ENCODE measurements at regions not wholly inside any gene's neighbourhood (a gene's known extent, or its start where the extent isn't known, plus 50 kb on each side); places are given as distances from the start of the nearest gene placed in this dataset.
"Not testable (repeated sequence)": the region's sequence is repeated elsewhere in the genome, so short reads cannot be mapped to it uniquely, and the experiment has no call there.

DNA sequence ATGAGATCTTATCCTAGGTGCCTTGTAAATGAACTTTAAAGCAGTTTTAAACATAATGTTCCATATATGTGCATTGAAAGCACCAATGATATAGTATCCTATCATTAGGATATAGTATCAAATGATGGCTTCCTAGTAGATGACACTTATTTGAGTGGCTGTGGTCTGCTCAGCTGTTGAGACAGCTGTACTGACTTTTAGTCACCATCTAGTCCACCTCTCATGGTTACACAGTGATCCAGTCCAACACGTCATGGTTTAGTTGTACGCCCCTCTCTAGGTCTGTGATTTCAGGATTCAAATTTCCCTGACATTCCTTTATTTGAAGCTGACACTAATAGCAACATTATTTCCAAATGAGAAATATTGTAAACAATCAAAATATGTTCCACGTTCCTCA, 127.3 kb upstream of the TUT7 start:
- Histone ChIP-seq H3K4me3 (ENCODE audit: low read length in 3 of 3) (no peak overlapping the region), H3K27me3 (ENCODE audit: control insufficient read depth, insufficient read depth, low read length) (no peaks in the 10 kb centered on the region), H3K9me3 (ENCODE audit: control insufficient read depth in 2 of 3, insufficient read depth in 1 of 3, low read length in 3 of 3) (no peaks in the 10 kb centered on the region), H3K27ac (ENCODE audit: low read depth in 2 of 2, low read length in 2 of 2) (no peak overlapping the region), H3K4me1 (ENCODE audit: control insufficient read depth in 2 of 3, insufficient read depth in 2 of 3, low read depth in 1 of 3, low read length in 3 of 3) (peaks cover 0 to 5% (median 0%) of the 10 kb centered on the region in 3 donors), H3K9ac (ENCODE audit: low read length in 3 of 3) (no peak overlapping the region), H3K36me3 (ENCODE audit: control insufficient read depth in 2 of 3, insufficient read depth in 3 of 3, low read length in 3 of 3) (no peaks in the 10 kb centered on the region)
- DNase-seq (no peak), FAIRE-seq (no peak)
- TF ChIP-seq CTCF (IDR thresholded peaks at IDR 0.05; ENCODE audit: borderline replicate concordance, extremely low read depth, insufficient read depth) = no peak
- intact Hi-C loops (cut with DNase I) = no loop called here

DNA sequence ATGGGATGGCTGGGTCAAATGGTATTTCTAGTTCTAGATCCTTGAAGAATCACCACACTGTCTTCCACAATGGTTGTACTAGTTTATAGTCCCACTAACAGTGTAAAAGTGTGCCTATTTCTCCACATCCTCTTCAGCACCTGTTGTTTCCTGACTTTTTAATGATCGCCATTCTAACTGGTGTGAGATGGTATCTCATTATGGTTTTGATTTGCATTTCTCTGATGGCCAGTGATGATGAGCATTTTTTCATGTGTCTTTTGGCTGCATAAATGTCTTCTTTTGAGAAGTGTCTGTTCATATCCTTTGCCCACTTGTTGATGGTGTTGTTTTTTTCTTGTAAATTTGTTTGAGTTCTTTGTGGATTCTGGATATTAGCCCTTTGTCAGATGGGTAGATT, 121.0 kb upstream of the TUT7 start:
- FAIRE-seq; H3K27me3 ChIP-seq (ENCODE audit: control insufficient read depth, insufficient read depth, low read length); H3K4me1 ChIP-seq (ENCODE audit: control insufficient read depth in 2 of 3, insufficient read depth in 2 of 3, low read depth in 1 of 3, low read length in 3 of 3); DNase-seq; H3K36me3 ChIP-seq (ENCODE audit: control insufficient read depth in 2 of 3, insufficient read depth in 3 of 3, low read length in 3 of 3); H3K9me3 ChIP-seq (ENCODE audit: control insufficient read depth in 2 of 3, insufficient read depth in 1 of 3, low read length in 3 of 3); H3K9ac ChIP-seq (ENCODE audit: low read length in 3 of 3); H3K27ac ChIP-seq (ENCODE audit: low read depth in 2 of 2, low read length in 2 of 2); H3K4me3 ChIP-seq (ENCODE audit: low read length in 3 of 3); intact Hi-C loops (cut with DNase I): not testable (repeated sequence)

GRCh38 chr9:86471171-86471815, 117.1 kb upstream of the TUT7 start:
- Histone ChIP-seq H3K4me3 (ENCODE audit: low read length in 3 of 3) (no peak overlapping the region), H3K9ac (ENCODE audit: low read length in 3 of 3) (no peak overlapping the region), H3K36me3 (ENCODE audit: control insufficient read depth in 2 of 3, insufficient read depth in 3 of 3, low read length in 3 of 3) (no peaks in the 10 kb centered on the region), H3K4me1 (ENCODE audit: control insufficient read depth in 2 of 3, insufficient read depth in 2 of 3, low read depth in 1 of 3, low read length in 3 of 3) (peaks cover 0 to 3% (median 0%) of the 10 kb centered on the region in 3 donors), H3K9me3 (ENCODE audit: control insufficient read depth in 2 of 3, insufficient read depth in 1 of 3, low read length in 3 of 3) (no peaks in the 10 kb centered on the region), H3K27me3 (ENCODE audit: control insufficient read depth, insufficient read depth, low read length) (no peaks in the 10 kb centered on the region), H3K27ac (ENCODE audit: low read depth in 2 of 2, low read length in 2 of 2) (no peak overlapping the region)
- no peak for TF ChIP-seq CTCF (IDR thresholded peaks at IDR 0.05; ENCODE audit: borderline replicate concordance, extremely low read depth, insufficient read depth)
- DNase-seq = no peak
- FAIRE-seq = no peak
- intact Hi-C loops (cut with DNase I) = no loop called here

GRCh38 chr9:86470326-86470725, 116.1 kb upstream of the TUT7 start:
- Histone ChIP-seq H3K4me1 (ENCODE audit: control insufficient read depth in 2 of 3, insufficient read depth in 2 of 3, low read depth in 1 of 3, low read length in 3 of 3) (peaks cover 0 to 3% (median 0%) of the 10 kb centered on the region in 3 donors), H3K36me3 (ENCODE audit: control insufficient read depth in 2 of 3, insufficient read depth in 3 of 3, low read length in 3 of 3) (no peaks in the 10 kb centered on the region), H3K9ac (ENCODE audit: low read length in 3 of 3) (no peak overlapping the region), H3K9me3 (ENCODE audit: control insufficient read depth in 2 of 3, insufficient read depth in 1 of 3, low read length in 3 of 3) (no peaks in the 10 kb centered on the region), H3K4me3 (ENCODE audit: low read length in 3 of 3) (no peak overlapping the region), H3K27me3 (ENCODE audit: control insufficient read depth, insufficient read depth, low read length) (no peaks in the 10 kb centered on the region), H3K27ac (ENCODE audit: low read depth in 2 of 2, low read length in 2 of 2) (no peak overlapping the region)
- no peak for TF ChIP-seq CTCF (IDR thresholded peaks at IDR 0.05; ENCODE audit: borderline replicate concordance, extremely low read depth, insufficient read depth)
- intact Hi-C loops (cut with DNase I) = no loop called here
- DNase-seq (no peak), FAIRE-seq (no peak)
